ENCODE measurements at regions not wholly inside any gene's neighbourhood (a gene's known extent, or its start where the extent isn't known, plus 50 kb on each side); places are given as distances from the start of the nearest gene placed in this dataset.

DNA sequence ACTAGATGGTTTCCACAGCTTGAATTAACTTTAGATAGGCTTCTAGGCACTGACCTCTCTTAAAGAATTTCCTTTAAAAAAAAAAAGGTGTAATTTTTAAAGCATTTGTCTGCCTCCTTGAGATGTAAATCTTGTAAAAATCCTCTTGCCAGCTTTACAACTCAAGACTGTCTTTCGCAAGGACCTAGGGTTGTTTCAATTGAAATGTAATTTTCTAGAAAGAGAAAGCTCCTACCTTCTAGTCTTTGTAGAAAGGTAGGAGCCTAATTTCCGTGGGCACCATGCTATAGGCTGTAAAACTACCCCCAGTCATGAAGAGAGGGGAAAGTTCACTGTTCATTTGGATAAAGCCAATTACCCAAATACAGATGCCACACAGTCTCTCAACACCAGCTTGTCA lies 228.8 kb upstream of the TMEM229A start:
- H3K9me3 ChIP-seq = no peaks in the 10 kb centered on the region
- no peaks in the 10 kb centered on the region for H3K36me3 Mint-ChIP-seq
- ChIA-PET POLR2A (no interaction called here), CTCF (no interaction called here)
- H3K4me1 Mint-ChIP-seq = no peaks in the 10 kb centered on the region
- no peaks in the 10 kb centered on the region for H3K4me1 ChIP-seq (ENCODE audit: control insufficient read depth in 1 of 2, extremely low read depth in 1 of 2, insufficient read depth in 2 of 2, low read length in 2 of 2)
- no peaks in the 10 kb centered on the region for H3K27me3 Mint-ChIP-seq
- DNase-seq (no peak), ATAC-seq (replicated peaks in 1 of 4) (no peak)
- H3K27ac Mint-ChIP-seq = no peak overlapping the region
- H3K4me3 Mint-ChIP-seq = no peak overlapping the region
- no CpG with 5 or more reads among the region's 2 CpGs for WGBS (ENCODE audit: insufficient coverage)
- peaks cover 0 to 7% (median 6%) of the 10 kb centered on the region in 3 donors for H3K9me3 Mint-ChIP-seq
- H3K36me3 ChIP-seq (ENCODE audit: control insufficient read depth in 2 of 2, extremely low read depth in 1 of 2, insufficient read depth in 1 of 2, low read length in 1 of 2) = no peaks in the 10 kb centered on the region
- no peak overlapping the region for H3K27ac ChIP-seq (ENCODE audit: low read length)
- no peak overlapping the region for H3K4me3 ChIP-seq (ENCODE audit: control insufficient read depth in 1 of 2, extremely low read depth in 1 of 2, low read length in 1 of 2)
- H3K27me3 ChIP-seq (replicated peaks in 1 of 2; ENCODE audit: control insufficient read depth in 2 of 2, extremely low read depth in 1 of 2, insufficient read depth in 2 of 2, low read length in 1 of 2) = no peaks in the 10 kb centered on the region

DNA sequence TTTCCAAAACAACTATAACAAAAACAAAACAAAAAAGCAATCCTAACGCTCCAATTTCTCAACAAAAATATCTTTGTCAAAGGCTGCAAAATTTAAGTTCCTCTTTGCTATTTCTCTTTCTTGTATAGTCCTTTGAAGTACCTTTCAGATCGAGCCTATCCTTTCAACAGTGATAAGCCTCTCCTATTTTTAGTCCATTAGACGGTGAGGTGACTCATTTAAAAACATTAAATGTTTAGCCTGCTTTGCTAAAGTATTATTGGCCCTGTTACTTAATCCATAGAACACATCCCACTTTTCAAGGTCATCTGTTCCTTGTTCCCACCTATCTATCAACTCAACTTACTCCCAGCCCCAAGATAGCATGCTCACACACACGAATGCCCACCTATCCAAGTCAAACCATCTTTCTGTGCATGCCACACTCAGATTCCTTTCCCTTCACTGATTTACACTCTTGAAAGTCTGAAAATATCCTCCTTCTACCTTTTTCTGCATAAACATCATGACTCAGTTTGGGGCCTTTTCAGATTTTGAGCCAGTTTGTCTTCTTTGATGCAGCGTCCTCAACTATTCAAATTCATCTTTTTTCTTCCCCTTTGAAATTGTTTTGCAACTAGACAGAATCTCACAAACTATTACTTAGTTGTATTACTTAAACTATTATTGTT lies 224.9 kb upstream of the TMEM229A start:
- no peaks in the 10 kb centered on the region for H3K4me1 ChIP-seq (ENCODE audit: control insufficient read depth in 1 of 2, extremely low read depth in 1 of 2, insufficient read depth in 2 of 2, low read length in 2 of 2)
- ChIA-PET POLR2A (no interaction called here), CTCF (no interaction called here)
- no peak for ATAC-seq (replicated peaks in 1 of 4)
- no peak overlapping the region for H3K4me3 Mint-ChIP-seq
- H3K36me3 ChIP-seq (ENCODE audit: control insufficient read depth in 2 of 2, extremely low read depth in 1 of 2, insufficient read depth in 1 of 2, low read length in 1 of 2) = no peaks in the 10 kb centered on the region
- H3K4me1 Mint-ChIP-seq = no peaks in the 10 kb centered on the region
- peaks cover 4 to 11% (median 9%) of the 10 kb centered on the region in 3 donors for H3K9me3 Mint-ChIP-seq
- H3K36me3 Mint-ChIP-seq = no peaks in the 10 kb centered on the region
- no peaks in the 10 kb centered on the region for H3K27me3 Mint-ChIP-seq
- H3K27me3 ChIP-seq (replicated peaks in 1 of 2; ENCODE audit: control insufficient read depth in 2 of 2, extremely low read depth in 1 of 2, insufficient read depth in 2 of 2, low read length in 1 of 2) = no peaks in the 10 kb centered on the region
- no peak for DNase-seq
- no peaks in the 10 kb centered on the region for H3K9me3 ChIP-seq
- no peak overlapping the region for H3K27ac Mint-ChIP-seq
- H3K27ac ChIP-seq (ENCODE audit: low read length) = no peak overlapping the region
- no peak overlapping the region for H3K4me3 ChIP-seq (ENCODE audit: control insufficient read depth in 1 of 2, extremely low read depth in 1 of 2, low read length in 1 of 2)
- 35% methylated on average over 3 of the region's 5 CpGs for WGBS (ENCODE audit: insufficient coverage)

DNA sequence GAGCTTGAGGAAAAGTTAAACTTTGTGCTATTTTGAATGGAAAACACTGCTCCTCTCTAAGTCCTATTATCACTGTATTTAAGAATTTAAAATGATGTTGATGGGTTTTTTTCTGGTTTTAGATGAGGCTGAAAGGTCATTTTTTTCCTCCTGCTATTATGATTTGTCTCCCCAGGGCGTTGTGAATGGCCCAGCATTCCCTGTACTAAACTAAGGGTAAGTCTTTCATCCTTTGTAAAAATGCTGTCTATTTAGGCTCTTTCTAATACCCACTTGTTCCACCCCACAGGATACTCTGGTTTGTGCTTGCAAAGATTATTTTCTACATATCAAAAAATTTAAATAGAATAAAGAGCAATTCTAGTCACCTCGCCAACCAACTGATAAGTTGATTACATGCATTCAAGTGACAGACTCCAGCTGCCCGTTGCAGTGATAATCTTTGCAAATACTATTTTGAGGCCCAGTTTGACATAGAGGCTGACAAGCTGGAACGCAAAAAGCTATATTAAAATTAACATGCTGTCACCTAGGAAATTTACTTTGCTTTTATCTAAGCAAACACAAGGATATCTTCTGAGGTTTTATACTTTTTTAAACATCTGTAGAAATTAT lies 222.3 kb upstream of the TMEM229A start:
- Histone ChIP-seq H3K4me1 (ENCODE audit: control insufficient read depth in 1 of 2, extremely low read depth in 1 of 2, insufficient read depth in 2 of 2, low read length in 2 of 2) (no peaks in the 10 kb centered on the region), H3K9me3 (no peaks in the 10 kb centered on the region), H3K4me3 (ENCODE audit: control insufficient read depth in 1 of 2, extremely low read depth in 1 of 2, low read length in 1 of 2) (no peak overlapping the region), H3K36me3 (ENCODE audit: control insufficient read depth in 2 of 2, extremely low read depth in 1 of 2, insufficient read depth in 1 of 2, low read length in 1 of 2) (no peaks in the 10 kb centered on the region), H3K27me3 (replicated peaks in 1 of 2; ENCODE audit: control insufficient read depth in 2 of 2, extremely low read depth in 1 of 2, insufficient read depth in 2 of 2, low read length in 1 of 2) (no peaks in the 10 kb centered on the region), H3K27ac (ENCODE audit: low read length) (no peak overlapping the region)
- H3K27me3 Mint-ChIP-seq = no peaks in the 10 kb centered on the region
- H3K4me1 Mint-ChIP-seq = no peaks in the 10 kb centered on the region
- CTCF ChIA-PET = no interaction called here
- no peaks in the 10 kb centered on the region for H3K36me3 Mint-ChIP-seq
- peaks cover 4 to 11% (median 9%) of the 10 kb centered on the region in 3 donors for H3K9me3 Mint-ChIP-seq
- no peak for DNase-seq
- no peak overlapping the region for H3K4me3 Mint-ChIP-seq
- H3K27ac Mint-ChIP-seq = no peak overlapping the region
- ATAC-seq (replicated peaks in 1 of 4) = no peak
- POLR2A ChIA-PET = interaction anchor here in 1 of 2 donors (0.6 kb wide), 1 partner anchor 203 kb away, joined by 3 read pairs; no protein-coding TSS in a partner anchor
- WGBS (ENCODE audit: insufficient coverage) = 58% methylated on average over 3 of the region's 4 CpGs

DNA sequence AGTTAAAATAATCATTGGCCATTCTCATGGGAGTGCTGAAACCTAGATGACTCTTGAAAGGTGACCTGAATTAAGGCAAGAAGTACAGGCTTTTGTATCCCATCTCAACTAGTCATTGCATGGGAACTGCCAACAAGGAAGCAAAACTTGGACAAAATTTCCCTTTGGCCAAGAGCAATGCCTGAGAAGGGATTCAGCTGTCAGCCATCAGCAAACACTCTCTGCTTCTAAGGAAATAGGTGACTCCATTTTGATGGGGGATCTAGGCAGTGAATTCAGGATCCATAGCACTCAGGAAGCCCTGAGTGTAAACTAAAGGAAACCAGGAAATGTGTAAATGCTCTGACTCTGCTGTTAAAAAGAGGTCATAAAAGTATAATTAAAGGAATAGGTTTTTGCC lies 221.5 kb upstream of the TMEM229A start:
- H3K4me3 ChIP-seq (ENCODE audit: control insufficient read depth in 1 of 2, extremely low read depth in 1 of 2, low read length in 1 of 2) = no peak overlapping the region
- no peaks in the 10 kb centered on the region for H3K4me1 ChIP-seq (ENCODE audit: control insufficient read depth in 1 of 2, extremely low read depth in 1 of 2, insufficient read depth in 2 of 2, low read length in 2 of 2)
- ChIA-PET POLR2A (interaction anchor here in 1 of 2 donors (0.6 kb wide), 1 partner anchor 204 kb away, joined by 3 read pairs; no protein-coding TSS in a partner anchor), CTCF (no interaction called here)
- DNase-seq = no peak
- Mint-ChIP-seq H3K36me3 (no peaks in the 10 kb centered on the region), H3K27me3 (no peaks in the 10 kb centered on the region), H3K9me3 (peaks cover 4 to 11% (median 9%) of the 10 kb centered on the region in 3 donors), H3K4me3 (no peak overlapping the region), H3K4me1 (no peaks in the 10 kb centered on the region), H3K27ac (no peak overlapping the region)
- H3K9me3 ChIP-seq = no peaks in the 10 kb centered on the region
- no peak overlapping the region for H3K27ac ChIP-seq (ENCODE audit: low read length)
- no peak for ATAC-seq (replicated peaks in 1 of 4)
- H3K27me3 ChIP-seq (replicated peaks in 1 of 2; ENCODE audit: control insufficient read depth in 2 of 2, extremely low read depth in 1 of 2, insufficient read depth in 2 of 2, low read length in 1 of 2) = no peaks in the 10 kb centered on the region
- H3K36me3 ChIP-seq (ENCODE audit: control insufficient read depth in 2 of 2, extremely low read depth in 1 of 2, insufficient read depth in 1 of 2, low read length in 1 of 2) = no peaks in the 10 kb centered on the region

DNA sequence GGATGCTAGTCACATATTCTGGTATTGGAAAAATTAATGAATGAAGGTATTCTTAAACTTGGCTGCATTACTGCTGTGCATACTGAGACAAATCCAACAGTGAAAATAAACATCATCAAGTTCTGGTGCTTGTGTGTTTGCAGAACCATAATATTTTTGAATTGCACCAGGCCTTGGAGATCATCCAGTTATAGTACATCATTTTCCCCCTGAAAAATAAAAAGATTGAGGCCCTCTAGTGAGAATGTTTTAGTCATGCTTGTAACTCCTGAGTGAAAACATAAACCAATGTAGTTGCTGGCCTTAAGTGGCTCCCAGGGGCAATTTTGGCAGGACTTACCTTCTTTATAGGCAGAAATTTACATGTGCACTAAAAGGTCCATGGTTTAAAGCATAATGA lies 218.8 kb upstream of the TMEM229A start:
- no peak overlapping the region for H3K4me3 Mint-ChIP-seq
- no peaks in the 10 kb centered on the region for H3K36me3 Mint-ChIP-seq
- ATAC-seq (replicated peaks in 1 of 4) (no peak), DNase-seq (no peak)
- Histone ChIP-seq H3K9me3 (no peaks in the 10 kb centered on the region), H3K27ac (ENCODE audit: low read length) (no peak overlapping the region), H3K4me3 (ENCODE audit: control insufficient read depth in 1 of 2, extremely low read depth in 1 of 2, low read length in 1 of 2) (no peak overlapping the region), H3K27me3 (replicated peaks in 1 of 2; ENCODE audit: control insufficient read depth in 2 of 2, extremely low read depth in 1 of 2, insufficient read depth in 2 of 2, low read length in 1 of 2) (no peaks in the 10 kb centered on the region), H3K36me3 (ENCODE audit: control insufficient read depth in 2 of 2, extremely low read depth in 1 of 2, insufficient read depth in 1 of 2, low read length in 1 of 2) (no peaks in the 10 kb centered on the region), H3K4me1 (ENCODE audit: control insufficient read depth in 1 of 2, extremely low read depth in 1 of 2, insufficient read depth in 2 of 2, low read length in 2 of 2) (no peaks in the 10 kb centered on the region)
- ChIA-PET POLR2A (interaction anchor here in 1 of 2 donors (0.6 kb wide), 1 partner anchor 1116 kb away, joined by 3 read pairs; no protein-coding TSS in a partner anchor), CTCF (interaction anchor here in 1 of 2 donors (0.6 kb wide), 1 partner anchor 13 kb away, joined by 3 read pairs; no protein-coding TSS in a partner anchor)
- no peak overlapping the region for H3K27ac Mint-ChIP-seq
- H3K27me3 Mint-ChIP-seq = no peaks in the 10 kb centered on the region
- no peaks in the 10 kb centered on the region for H3K4me1 Mint-ChIP-seq
- peaks cover 5 to 13% (median 5%) of the 10 kb centered on the region in 3 donors for H3K9me3 Mint-ChIP-seq

DNA sequence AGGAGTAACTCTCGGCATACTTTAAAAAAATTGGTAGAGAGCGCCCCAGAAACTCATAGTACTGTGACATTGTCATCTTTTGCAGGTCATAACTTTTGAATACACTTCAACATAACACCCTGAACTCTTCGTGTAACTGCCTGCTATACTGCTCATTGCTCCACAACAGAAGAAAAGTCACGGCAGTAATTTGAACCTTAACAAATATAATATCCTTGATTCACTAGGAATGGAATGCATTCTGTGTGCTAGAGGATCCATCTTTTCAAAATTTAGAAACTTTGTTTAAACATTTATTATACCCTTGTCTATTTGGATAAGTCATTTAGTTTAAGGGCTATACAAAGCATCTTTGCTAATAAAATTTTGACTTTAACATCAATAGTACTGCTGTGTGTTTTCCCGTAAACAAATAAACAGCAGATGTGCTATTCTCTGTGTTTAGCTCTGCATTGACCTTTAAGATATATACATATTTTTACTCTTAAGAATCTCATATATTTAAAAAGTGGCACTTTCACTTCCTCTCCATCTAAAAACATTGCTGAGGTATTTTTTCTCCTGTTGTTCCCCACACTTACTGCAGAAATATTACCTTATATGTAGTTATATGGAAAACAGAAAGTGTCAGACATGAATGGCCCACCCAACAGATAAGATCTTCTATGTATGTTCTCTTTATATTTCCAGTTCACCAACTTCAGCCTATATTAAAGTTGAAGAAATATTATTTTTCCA lies 217.6 kb upstream of the TMEM229A start:
- Histone ChIP-seq H3K4me1 (ENCODE audit: control insufficient read depth in 1 of 2, extremely low read depth in 1 of 2, insufficient read depth in 2 of 2, low read length in 2 of 2) (no peaks in the 10 kb centered on the region), H3K4me3 (ENCODE audit: control insufficient read depth in 1 of 2, extremely low read depth in 1 of 2, low read length in 1 of 2) (no peak overlapping the region), H3K9me3 (no peaks in the 10 kb centered on the region), H3K36me3 (ENCODE audit: control insufficient read depth in 2 of 2, extremely low read depth in 1 of 2, insufficient read depth in 1 of 2, low read length in 1 of 2) (no peaks in the 10 kb centered on the region), H3K27ac (ENCODE audit: low read length) (no peak overlapping the region), H3K27me3 (replicated peaks in 1 of 2; ENCODE audit: control insufficient read depth in 2 of 2, extremely low read depth in 1 of 2, insufficient read depth in 2 of 2, low read length in 1 of 2) (no peaks in the 10 kb centered on the region)
- DNase-seq = no peak
- Mint-ChIP-seq H3K27ac (no peak overlapping the region), H3K9me3 (peaks cover 5 to 13% (median 5%) of the 10 kb centered on the region in 3 donors), H3K27me3 (no peaks in the 10 kb centered on the region), H3K4me3 (no peak overlapping the region), H3K36me3 (no peaks in the 10 kb centered on the region), H3K4me1 (no peaks in the 10 kb centered on the region)
- POLR2A ChIA-PET = no interaction called here
- CTCF ChIA-PET = no interaction called here
- no peak for ATAC-seq (replicated peaks in 1 of 4)
- WGBS (ENCODE audit: insufficient coverage) = no CpG with 5 or more reads among the region's 5 CpGs
